ENCODE measurements at regions not wholly inside any gene's neighbourhood (a gene's known extent, or its start where the extent isn't known, plus 50 kb on each side); places are given as distances from the start of the nearest gene placed in this dataset.

GRCh38 chr2:2572393-2573204 lies 241.5 kb upstream of the MYT1L start:
- DNase-seq: no peak

- no peak for DNase-seq
Measured at GRCh38 chr2:2571301-2572150, 240.5 kb upstream of the MYT1L start.

GRCh38 chr2:2570871-2571270 lies 239.8 kb upstream of the MYT1L start:
- no peak for DNase-seq

GRCh38 chr2:2570360-2570759 lies 239.3 kb upstream of the MYT1L start:
- no peak for DNase-seq

GRCh38 chr2:2569836-2570235 lies 238.8 kb upstream of the MYT1L start:
- DNase-seq: no peak

GRCh38 chr2:2569306-2569705 lies 238.2 kb upstream of the MYT1L start:
- DNase-seq: no peak

GRCh38 chr2:2568411-2568810 lies 237.3 kb upstream of the MYT1L start:
- no peak for DNase-seq

GRCh38 chr2:2567776-2568175 lies 236.7 kb upstream of the MYT1L start:
- no peak for DNase-seq

GRCh38 chr2:2566396-2567323 lies 235.6 kb upstream of the MYT1L start:
- DNase-seq: no peak

GRCh38 chr2:2565671-2566070 lies 234.6 kb upstream of the MYT1L start:
- no peak for DNase-seq

- peak; percentile 4 for DNase-seq
Measured at GRCh38 chr2:2564300-2565078, 233.4 kb upstream of the MYT1L start.

GRCh38 chr2:2563309-2563860 lies 232.3 kb upstream of the MYT1L start:
- DNase-seq: no peak

- DNase-seq: no peak
Measured at GRCh38 chr2:2562867-2563266, 231.8 kb upstream of the MYT1L start.

- DNase-seq: no peak
Measured at GRCh38 chr2:2561346-2562095, 230.4 kb upstream of the MYT1L start.

- no peak for DNase-seq
Measured at GRCh38 chr2:2560374-2561015, 229.4 kb upstream of the MYT1L start.

- no peak for DNase-seq
Measured at GRCh38 chr2:2558476-2558875, 227.4 kb upstream of the MYT1L start.

- no peak for DNase-seq
Measured at GRCh38 chr2:2557475-2557874, 226.4 kb upstream of the MYT1L start.

GRCh38 chr2:2550856-2551255 lies 219.8 kb upstream of the MYT1L start:
- no peak for DNase-seq

GRCh38 chr2:2547911-2548310 lies 216.8 kb upstream of the MYT1L start:
- DNase-seq: no peak

- DNase-seq: no peak
Measured at GRCh38 chr2:2547451-2547850, 216.4 kb upstream of the MYT1L start.

- no peak for DNase-seq
Measured at GRCh38 chr2:2546046-2546445, 215.0 kb upstream of the MYT1L start.
